ENCODE measurements at regions not wholly inside any gene's neighbourhood (a gene's known extent, or its start where the extent isn't known, plus 50 kb on each side); places are given as distances from the start of the nearest gene placed in this dataset.

- TF ChIP-seq CTCF (IDR thresholded peaks at IDR 0.05), result no peak
- ChIA-PET POLR2A (no interaction called here), CTCF (no interaction called here)
- intact Hi-C loops (cut with micrococcal nuclease), result no loop called here
- no peaks in the 10 kb centered on the region for H3K27me3 Mint-ChIP-seq
- DNase-seq (no peak), ATAC-seq (no peak)
- H3K36me3 Mint-ChIP-seq (ENCODE audit: low read depth), result no peaks in the 10 kb centered on the region
- H3K4me3 Mint-ChIP-seq, result no peak overlapping the region
- H3K27ac Mint-ChIP-seq, result no peak overlapping the region
- no peaks in the 10 kb centered on the region for H3K4me1 Mint-ChIP-seq (ENCODE audit: low read depth)
- H3K9me3 Mint-ChIP-seq, result no peaks in the 10 kb centered on the region
These were observed 365.3 kb upstream of the ZNF507 start for GRCh38 chr19:31979949-31980670.

- ChIA-PET POLR2A (no interaction called here), CTCF (no interaction called here)
- Mint-ChIP-seq H3K9me3 (no peaks in the 10 kb centered on the region), H3K36me3 (ENCODE audit: low read depth) (no peaks in the 10 kb centered on the region), H3K4me1 (ENCODE audit: low read depth) (no peaks in the 10 kb centered on the region), H3K27ac (no peak overlapping the region), H3K27me3 (no peaks in the 10 kb centered on the region), H3K4me3 (no peak overlapping the region)
- TF ChIP-seq CTCF (IDR thresholded peaks at IDR 0.05), result no peak
- DNase-seq (no peak), ATAC-seq (no peak)
- intact Hi-C loops (cut with micrococcal nuclease), result no loop called here
These were observed 364.6 kb upstream of the ZNF507 start for GRCh38 chr19:31980796-31981195.

GRCh38 chr19:31981545-31981944 is 363.9 kb upstream of the ZNF507 start:
- ATAC-seq, result no peak
- Mint-ChIP-seq H3K36me3 (ENCODE audit: low read depth) (no peaks in the 10 kb centered on the region), H3K27me3 (no peaks in the 10 kb centered on the region), H3K4me3 (no peak overlapping the region), H3K9me3 (no peaks in the 10 kb centered on the region), H3K27ac (no peak overlapping the region), H3K4me1 (ENCODE audit: low read depth) (no peaks in the 10 kb centered on the region)
- TF ChIP-seq CTCF (IDR thresholded peaks at IDR 0.05), result no peak
- intact Hi-C loops (cut with micrococcal nuclease), result no loop called here
- no peak for DNase-seq
- ChIA-PET POLR2A (no interaction called here), CTCF (no interaction called here)

GRCh38 chr19:31983647-31984046 is 361.8 kb upstream of the ZNF507 start:
- ChIA-PET CTCF (no interaction called here), POLR2A (no interaction called here)
- no peak for TF ChIP-seq CTCF (IDR thresholded peaks at IDR 0.05)
- Mint-ChIP-seq H3K9me3 (no peaks in the 10 kb centered on the region), H3K27ac (no peak overlapping the region), H3K36me3 (ENCODE audit: low read depth) (no peaks in the 10 kb centered on the region), H3K4me1 (ENCODE audit: low read depth) (no peaks in the 10 kb centered on the region), H3K27me3 (peaks cover 2% of the 10 kb centered on the region), H3K4me3 (no peak overlapping the region)
- no peak for ATAC-seq
- no peak for DNase-seq
- intact Hi-C loops (cut with micrococcal nuclease), result no loop called here

GRCh38 chr19:31985001-31985605 is 360.3 kb upstream of the ZNF507 start:
- DNase-seq (no peak), ATAC-seq (no peak)
- no peak for TF ChIP-seq CTCF (IDR thresholded peaks at IDR 0.05)
- H3K27ac Mint-ChIP-seq, result no peak overlapping the region
- peaks cover 2% of the 10 kb centered on the region for H3K27me3 Mint-ChIP-seq
- ChIA-PET POLR2A (no interaction called here), CTCF (no interaction called here)
- no peaks in the 10 kb centered on the region for H3K4me1 Mint-ChIP-seq (ENCODE audit: low read depth)
- no peaks in the 10 kb centered on the region for H3K36me3 Mint-ChIP-seq (ENCODE audit: low read depth)
- no peak overlapping the region for H3K4me3 Mint-ChIP-seq
- no peaks in the 10 kb centered on the region for H3K9me3 Mint-ChIP-seq
- intact Hi-C loops (cut with micrococcal nuclease), result no loop called here
